ENCODE measurements at regions not wholly inside any gene's neighbourhood (a gene's known extent, or its start where the extent isn't known, plus 50 kb on each side); places are given as distances from the start of the nearest gene placed in this dataset.
A peak's percentile ranks its signal among the peaks of the same experiment; 100 is the strongest.

- no peak for DNase-seq (ENCODE audit: low read depth)
Measured at GRCh38 chr17:33695431-33695830, 402.3 kb upstream of the ASIC2 start.

- no peak for DNase-seq (ENCODE audit: low read depth)
Measured at GRCh38 chr17:33696102-33696501, 403.0 kb upstream of the ASIC2 start.

- no peak for DNase-seq (ENCODE audit: low read depth)
Measured at GRCh38 chr17:33697557-33697956, 404.5 kb upstream of the ASIC2 start.

- DNase-seq (ENCODE audit: low read depth), result no peak
Measured at GRCh38 chr17:33701910-33702309, 408.8 kb upstream of the ASIC2 start.

GRCh38 chr17:33704856-33705255 lies 411.8 kb upstream of the ASIC2 start:
- DNase-seq (ENCODE audit: low read depth), result no peak

GRCh38 chr17:33709881-33710280 lies 416.8 kb upstream of the ASIC2 start:
- no peak for DNase-seq (ENCODE audit: low read depth)

- DNase-seq (ENCODE audit: low read depth), result no peak
Measured at GRCh38 chr17:33712120-33712519, 419.0 kb upstream of the ASIC2 start.

- DNase-seq (ENCODE audit: low read depth), result no peak
Measured at GRCh38 chr17:33716957-33717356, 423.9 kb upstream of the ASIC2 start.

GRCh38 chr17:33723736-33724135 lies 430.6 kb upstream of the ASIC2 start:
- peak; percentile 12 for DNase-seq (ENCODE audit: low read depth)

- peak; percentile 18 for DNase-seq (ENCODE audit: low read depth)
Measured at GRCh38 chr17:33725675-33726271, 432.7 kb upstream of the ASIC2 start.

GRCh38 chr17:33730131-33730530 lies 437.0 kb upstream of the ASIC2 start:
- no peak for DNase-seq (ENCODE audit: low read depth)

GRCh38 chr17:33732116-33732515 lies 439.0 kb upstream of the ASIC2 start:
- DNase-seq (ENCODE audit: low read depth), result no peak

- DNase-seq (ENCODE audit: low read depth), result no peak
Measured at GRCh38 chr17:33739714-33740113, 446.6 kb upstream of the ASIC2 start.

GRCh38 chr17:33745047-33745760 lies 452.1 kb upstream of the ASIC2 start:
- DNase-seq (ENCODE audit: low read depth), result no peak

GRCh38 chr17:33749171-33749570 lies 456.1 kb upstream of the ASIC2 start:
- no peak for DNase-seq (ENCODE audit: low read depth)

- DNase-seq (ENCODE audit: low read depth), result peak; percentile 40
Measured at GRCh38 chr17:33750943-33751701, 458.0 kb upstream of the ASIC2 start.

GRCh38 chr17:33751702-33752065 lies 458.6 kb upstream of the ASIC2 start:
- no peak for DNase-seq (ENCODE audit: low read depth)

GRCh38 chr17:33753452-33753851 lies 460.4 kb upstream of the ASIC2 start:
- no peak for DNase-seq (ENCODE audit: low read depth)

GRCh38 chr17:33756021-33756420 lies 462.9 kb upstream of the ASIC2 start:
- DNase-seq (ENCODE audit: low read depth), result no peak

GRCh38 chr17:33765871-33766270 lies 472.8 kb upstream of the ASIC2 start:
- no peak for DNase-seq (ENCODE audit: low read depth)

- DNase-seq (ENCODE audit: low read depth), result no peak
Measured at GRCh38 chr17:33766721-33767120, 473.6 kb upstream of the ASIC2 start.

- DNase-seq (ENCODE audit: low read depth), result no peak
Measured at GRCh38 chr17:33769066-33769465, 476.0 kb upstream of the ASIC2 start.

GRCh38 chr17:33776304-33776703 lies 478.8 kb upstream of the CCL2 start:
- no peak for DNase-seq (ENCODE audit: low read depth)

Data from M059J (cell line).